A172 (cell line): ENCODE measurements at regions not wholly inside any gene's neighbourhood (a gene's known extent, or its start where the extent isn't known, plus 50 kb on each side); places are given as distances from the start of the nearest gene placed in this dataset.
"Not testable (repeated sequence)": the region's sequence is repeated elsewhere in the genome, so short reads cannot be mapped to it uniquely, and the experiment has no call there.

Experiments
- DNase-seq: peaks from one replicate; pipeline ENCODE4 v3.0.0-alpha.2; 2015; ENCODE audit warnings: low spot score

DNA sequence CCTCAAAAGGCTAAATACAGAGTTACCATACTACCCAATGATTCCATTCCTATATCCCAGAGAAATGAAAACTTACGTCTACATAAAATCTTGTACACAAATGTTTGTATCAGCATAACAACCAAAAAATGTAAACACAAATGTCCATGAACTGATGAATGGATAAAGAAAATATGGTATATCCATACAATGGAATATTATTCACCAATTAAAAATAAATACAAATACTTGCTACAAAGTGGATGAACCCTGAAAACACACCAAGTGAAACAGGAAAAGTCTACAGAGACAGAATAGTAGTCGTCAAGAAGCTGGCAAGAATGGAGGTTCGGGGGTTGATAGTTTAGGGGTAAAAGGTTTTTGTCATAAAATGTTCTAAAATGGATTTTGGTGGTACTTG lies 54.0 kb upstream of the ANKRD28 start:
- DNase-seq: no peak

DNA sequence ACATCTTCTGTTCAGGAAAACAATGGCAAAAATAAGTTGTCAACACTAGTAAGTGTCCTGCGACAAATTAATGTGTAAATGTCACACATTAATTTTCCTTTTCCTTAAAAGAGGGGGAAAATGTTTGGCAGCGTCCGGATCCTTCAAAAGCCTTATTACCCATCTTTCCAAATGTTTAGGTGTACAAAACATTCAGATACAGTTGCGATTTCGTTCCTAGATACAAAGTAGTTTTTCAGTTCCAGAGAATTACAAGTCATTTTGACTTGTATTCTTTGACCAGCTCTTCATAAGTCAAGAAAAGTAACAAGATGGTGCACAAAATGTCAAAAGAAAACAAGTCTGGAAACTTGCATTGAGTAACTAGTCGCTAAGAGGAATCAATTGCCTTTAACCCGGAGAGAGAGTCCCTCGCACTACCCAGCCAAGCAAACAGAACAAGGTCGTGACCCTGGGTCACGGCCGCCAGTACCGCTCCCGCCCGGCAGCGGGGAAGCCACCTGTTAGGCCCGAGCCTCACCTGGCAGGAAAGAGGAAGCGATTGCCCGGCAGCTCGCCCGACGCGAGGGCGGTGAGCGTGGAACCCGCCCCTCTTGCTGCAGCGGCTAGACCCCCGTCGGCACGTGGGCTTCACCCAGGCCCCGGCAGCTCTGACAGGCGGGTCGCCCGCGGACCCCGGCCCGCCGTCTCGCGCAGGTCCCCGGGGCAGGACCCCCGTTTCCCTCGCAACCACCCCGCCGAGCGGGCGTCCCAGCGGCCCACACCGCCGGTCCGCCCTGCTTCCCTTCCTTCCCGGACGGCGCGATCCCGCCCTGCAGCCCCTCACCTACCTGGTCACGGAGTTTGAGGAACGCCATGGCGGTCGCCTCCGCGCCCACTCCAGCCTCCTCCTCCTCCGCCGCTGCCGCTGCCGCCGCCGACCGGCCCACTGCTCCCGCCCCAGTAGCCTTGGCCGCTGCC lies 61.0 kb upstream of the ANKRD28 start:
- peak; percentile 10 for DNase-seq

DNA sequence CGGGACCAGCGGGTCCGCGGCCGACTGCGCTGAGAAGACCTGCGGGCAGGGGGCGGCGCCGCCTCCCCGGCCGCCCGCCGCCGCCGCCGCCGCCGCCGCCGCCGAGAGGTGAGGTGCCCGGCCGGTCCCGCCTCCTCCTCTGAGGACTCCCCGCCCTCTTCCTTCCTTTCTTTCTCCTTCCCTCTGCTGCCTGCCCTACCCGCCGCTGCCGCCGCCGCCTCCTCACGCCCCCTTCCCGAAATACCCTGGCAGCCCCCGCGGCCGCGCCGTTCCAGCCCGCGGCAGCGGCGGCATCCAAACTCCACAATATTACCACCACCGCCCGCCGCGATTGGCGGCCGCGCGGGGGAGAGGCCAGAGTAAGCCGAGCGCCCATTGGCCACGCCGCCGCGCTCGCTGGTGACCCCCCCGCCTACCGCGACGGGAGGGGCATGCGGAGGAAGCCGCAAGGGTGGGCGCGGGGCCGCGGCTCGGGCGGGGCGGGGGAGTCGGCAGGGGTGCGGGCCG lies 61.8 kb upstream of the ANKRD28 start:
- DNase-seq: peak; percentile 73

DNA sequence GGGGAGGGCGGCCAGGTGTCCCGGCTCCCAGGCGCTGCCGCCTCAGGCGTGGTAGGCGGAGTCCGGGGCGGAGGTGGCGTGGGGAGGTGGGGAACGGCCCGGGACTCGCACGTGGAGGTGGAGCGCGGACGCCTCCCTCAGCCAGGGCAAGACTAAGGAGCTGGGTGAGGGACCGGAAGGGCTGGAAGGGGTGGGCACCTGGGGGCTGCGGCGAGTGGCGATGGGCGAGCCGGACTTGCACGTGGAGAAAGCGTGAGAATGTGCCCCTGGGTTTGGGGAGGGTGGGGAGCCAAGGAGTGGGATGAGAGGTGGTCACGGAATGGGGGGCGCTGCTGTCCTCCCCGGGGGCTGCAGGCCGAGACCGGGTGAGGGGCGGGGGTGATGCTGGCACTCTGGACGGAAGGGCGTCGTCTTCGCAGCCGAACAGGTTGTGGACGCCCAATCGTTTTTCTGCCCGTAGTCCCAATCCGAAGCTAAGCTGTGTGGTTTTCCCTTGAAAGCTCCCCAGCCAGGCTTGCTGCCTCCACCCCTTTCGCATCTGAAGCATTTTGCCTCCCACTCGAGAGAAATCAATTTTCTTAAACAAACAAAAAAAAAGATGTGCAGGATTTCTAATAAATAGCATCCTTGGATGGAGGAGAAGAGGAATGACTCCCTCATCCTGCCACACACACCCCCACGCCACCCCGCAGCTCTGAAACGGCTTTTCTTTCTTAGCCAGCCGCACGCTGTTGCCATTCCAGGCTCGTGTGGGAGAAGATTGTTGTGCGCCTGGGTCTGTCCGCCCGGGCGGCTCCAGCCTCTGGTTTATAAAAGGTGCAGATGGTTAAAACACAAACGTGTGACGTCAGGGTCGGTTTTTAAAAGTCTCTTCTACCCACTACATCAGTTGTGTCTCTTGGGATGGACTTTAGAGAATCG lies 62.5 kb upstream of the ANKRD28 start:
- DNase-seq: peak; percentile 57

DNA sequence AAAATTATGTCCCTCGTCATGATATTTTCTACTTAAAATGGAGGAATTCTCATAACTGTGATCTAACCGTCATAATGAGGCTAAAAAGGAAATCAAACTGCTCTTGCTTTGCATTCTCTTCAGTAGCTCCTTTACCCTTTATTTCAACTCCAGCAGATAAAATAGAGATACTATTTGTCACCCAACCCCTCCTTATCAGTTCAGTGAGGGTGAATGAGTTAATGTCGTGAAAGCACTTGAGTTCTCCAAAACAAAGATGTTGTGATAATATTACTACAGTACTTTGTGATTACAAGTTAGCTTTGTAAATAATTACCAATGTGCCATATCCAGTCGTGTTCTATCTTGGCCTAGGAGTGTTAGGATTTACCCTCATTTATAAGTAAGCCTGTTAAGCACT lies 63.4 kb upstream of the ANKRD28 start:
- no peak for DNase-seq

DNA sequence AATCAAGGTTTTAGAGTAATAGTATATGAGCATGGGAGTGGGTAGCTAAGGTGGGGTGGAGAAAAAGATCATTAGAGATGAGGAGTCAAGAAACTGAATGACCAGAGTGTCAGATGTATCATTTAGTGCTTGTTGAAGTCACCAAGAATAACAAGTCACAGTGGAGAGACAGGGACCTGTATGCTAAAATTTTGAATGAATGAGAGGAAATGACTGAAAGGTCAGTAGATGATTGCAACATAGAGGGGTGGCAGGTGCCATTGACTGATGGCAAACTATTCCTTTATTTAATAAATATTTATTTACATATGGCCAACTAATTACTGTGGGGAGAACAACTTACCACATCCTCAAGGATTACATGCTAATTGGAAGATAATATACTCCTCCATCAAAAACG lies 75.0 kb upstream of the ANKRD28 start:
- no peak for DNase-seq

DNA sequence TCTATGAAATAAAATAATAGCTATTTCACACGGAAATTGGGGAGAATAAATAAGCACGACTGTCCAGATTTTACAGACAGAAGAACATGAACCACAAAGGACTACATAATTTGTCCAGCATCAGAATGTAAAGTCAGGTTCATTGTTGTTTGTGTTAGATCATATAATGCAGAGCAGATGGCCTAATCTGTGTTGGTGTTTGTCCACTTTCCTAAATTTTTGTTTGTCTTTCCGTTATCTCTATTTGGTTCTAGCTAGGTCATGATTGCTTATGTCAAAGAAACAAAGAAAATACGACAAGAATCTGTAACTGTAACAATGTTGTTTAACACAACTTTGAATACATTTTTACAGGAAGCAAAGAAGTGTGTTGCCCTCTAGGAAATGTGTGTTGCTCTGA lies 75.6 kb upstream of the ANKRD28 start:
- DNase-seq: no peak

DNA sequence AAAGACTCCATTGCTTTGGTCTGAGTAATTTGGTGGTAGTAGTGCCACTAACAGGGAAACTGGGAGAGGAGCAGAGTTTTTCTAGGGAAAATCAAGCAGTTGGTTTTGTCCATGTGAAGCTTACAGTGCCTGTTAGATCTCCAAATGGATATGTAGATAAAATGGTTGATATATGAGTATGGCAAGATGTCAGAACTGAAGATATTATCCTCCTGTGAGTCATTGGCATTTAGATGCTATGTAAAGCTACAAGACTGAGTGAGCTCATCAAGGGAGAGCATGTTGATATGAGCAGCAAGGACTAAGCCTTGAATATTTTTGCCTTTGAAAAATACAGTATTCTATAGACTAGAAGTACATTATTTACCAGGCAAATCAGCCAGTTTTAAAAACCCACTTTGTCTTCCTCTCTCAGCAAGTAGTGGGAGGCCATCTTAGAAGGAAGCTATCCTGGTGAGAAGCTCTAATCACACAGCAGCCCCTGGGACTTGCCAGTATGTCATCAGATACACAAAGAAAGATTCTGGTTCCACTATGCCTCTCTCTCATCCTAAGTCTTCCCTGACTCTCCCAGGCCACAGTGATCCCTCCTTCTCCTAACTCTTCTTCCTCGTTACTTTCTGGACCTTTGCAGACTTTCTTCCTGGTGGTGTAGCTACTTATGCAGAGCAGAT lies 77.4 kb upstream of the ANKRD28 start:
- peak; percentile 46 for DNase-seq

DNA sequence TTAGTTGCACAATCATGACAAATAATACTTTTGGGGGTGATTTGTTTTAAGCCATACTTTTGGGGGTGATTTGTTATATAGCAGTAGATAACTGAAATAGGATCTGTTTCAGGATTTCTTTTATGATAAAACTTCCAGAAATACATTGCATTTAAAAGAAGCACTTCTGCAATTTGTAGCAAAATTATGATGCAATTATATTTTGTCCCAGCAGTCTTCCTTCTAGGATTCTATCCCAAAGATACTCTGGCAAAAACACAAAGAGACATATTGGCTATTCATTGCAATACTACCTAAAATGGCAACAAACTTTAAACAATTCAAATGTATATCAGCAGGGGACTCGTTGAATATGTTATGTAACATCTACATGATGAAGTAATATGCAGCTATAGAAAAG lies 78.9 kb upstream of the ANKRD28 start:
- no peak for DNase-seq

DNA sequence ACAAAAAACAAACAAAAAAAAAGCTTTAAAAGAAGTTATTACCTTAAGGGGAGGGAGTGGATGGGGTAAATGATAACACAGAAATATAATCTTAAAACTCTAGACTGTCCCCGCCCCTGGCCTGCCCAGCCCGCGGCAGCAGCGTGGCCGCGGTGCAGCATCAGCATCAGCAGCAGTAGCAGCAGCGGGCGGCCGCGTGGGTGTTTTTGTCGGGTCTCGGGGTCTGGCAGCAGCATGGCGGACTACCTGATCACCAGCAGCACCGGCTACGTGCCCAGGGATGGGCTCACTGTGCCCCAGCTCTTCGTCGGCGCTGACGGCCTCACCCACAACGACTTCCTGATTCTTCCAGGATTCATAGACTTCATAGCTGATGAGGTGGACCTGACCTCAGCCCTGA lies 80.0 kb upstream of the ANKRD28 start:
- DNase-seq: no peak

DNA sequence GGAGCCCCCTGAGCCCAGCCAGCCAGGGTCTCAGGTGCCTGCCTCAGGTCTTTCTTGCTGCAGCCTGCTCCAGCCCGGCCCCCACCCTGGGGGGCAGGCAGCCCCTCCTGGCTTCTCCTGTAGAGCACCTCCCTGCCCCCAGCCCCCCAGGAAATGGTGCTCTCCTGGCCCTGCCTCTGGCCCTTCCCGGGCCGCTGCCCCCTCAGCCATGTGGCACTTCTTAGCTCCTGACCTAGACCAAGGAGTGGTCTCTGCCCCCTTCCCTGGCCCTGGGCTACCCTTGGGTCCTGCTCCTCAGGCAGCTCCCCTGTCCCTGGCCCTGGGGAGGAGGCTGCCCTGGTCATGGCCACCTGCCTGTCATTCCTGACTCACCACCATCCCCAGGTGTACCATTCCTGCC lies 82.0 kb upstream of the ANKRD28 start:
- DNase-seq: not testable (repeated sequence)

DNA sequence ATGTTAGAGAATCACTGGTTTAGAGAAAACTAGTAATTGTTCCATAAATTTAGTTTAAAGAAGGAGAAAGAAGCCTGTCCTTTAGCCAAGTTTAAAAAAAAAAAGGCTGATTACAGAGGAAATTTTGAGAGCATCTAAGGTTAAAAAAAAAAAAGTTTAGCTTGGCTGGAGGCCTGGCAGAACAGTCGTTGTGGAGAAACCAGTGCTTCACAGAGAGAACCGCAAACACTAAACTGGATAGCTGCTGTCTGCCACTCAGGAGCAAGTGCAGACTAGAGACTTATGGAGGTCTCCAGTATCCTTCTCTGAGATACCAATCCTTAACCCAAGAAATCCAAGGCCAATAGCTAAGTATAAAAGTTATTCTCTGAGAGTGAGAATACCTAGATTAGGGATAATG lies 84.8 kb upstream of the ANKRD28 start:
- no peak for DNase-seq

DNA sequence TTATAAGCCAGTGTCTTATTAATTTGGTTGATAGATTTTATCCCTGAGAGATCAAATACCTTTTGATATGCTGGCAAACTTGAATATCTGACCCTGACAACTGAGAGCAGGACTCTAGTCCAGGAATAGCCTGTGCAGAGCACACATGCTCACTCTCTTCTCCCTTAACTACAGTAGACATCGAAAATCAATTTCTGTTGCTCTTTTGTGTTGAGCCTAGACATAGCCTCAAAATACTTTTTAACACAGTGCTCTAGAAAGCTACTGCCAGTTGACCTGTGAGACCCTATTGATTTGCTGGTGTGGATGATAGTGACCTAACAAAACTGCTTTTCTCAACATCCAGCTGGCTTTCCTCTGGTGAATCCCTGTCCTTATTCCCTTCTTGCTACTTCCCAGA lies 86.4 kb upstream of the ANKRD28 start:
- DNase-seq: no peak

DNA sequence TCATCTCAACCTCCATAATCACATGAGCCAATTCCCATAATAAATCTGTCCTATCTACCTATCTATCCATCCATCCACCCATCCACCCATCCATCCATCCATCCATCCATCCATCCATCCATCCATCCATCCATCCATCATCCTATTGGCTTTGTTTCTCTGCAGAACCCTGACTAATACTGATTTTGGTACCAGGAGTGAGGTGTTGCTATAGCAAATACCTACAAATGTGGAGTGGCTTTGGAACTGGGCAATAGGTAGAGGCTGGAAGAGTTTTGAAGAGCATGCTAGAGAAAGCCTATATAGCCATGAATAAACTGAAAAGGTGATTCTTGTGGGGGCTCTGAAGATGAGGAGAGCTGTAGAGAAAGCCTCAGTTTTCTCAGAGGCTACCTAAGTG lies 88.7 kb upstream of the ANKRD28 start:
- no peak for DNase-seq

DNA sequence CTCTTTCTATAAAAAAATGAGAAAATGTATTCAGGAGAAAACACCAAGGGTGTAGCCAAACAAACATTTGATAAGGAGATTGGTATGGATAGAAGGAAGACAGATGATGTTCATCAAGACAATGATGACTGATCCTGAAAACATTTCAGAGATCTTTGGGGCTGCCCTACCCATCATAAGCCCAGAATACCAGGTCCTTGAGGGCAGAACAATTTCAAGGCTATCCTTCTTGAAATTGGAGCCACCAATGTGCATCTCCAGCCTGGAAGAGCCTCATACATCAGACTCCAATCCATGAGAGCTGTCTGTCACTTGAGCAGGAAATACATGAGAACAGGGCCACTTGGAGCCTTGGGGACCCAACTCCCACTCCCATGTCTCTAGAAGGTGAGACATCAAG lies 89.5 kb upstream of the ANKRD28 start:
- DNase-seq: no peak

DNA sequence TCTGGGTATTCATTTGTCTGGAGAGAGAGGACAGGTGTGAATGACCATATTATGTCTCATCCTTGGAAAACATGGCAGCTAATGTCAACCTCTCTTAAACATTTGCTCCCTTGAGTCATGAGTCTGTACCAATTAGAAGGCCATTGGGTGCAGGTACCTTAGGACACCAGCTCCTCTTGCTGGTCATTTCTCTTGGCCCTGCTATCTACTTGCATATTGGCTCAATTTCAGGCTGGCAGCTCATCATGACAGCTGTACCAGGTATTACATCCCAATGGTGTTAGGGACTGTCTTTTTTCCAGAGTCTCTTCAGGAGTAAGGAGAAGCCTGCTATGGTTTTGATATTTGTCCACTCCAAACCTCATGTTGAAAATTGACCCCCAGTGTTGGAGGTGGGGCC lies 92.2 kb upstream of the ANKRD28 start:
- no peak for DNase-seq

DNA sequence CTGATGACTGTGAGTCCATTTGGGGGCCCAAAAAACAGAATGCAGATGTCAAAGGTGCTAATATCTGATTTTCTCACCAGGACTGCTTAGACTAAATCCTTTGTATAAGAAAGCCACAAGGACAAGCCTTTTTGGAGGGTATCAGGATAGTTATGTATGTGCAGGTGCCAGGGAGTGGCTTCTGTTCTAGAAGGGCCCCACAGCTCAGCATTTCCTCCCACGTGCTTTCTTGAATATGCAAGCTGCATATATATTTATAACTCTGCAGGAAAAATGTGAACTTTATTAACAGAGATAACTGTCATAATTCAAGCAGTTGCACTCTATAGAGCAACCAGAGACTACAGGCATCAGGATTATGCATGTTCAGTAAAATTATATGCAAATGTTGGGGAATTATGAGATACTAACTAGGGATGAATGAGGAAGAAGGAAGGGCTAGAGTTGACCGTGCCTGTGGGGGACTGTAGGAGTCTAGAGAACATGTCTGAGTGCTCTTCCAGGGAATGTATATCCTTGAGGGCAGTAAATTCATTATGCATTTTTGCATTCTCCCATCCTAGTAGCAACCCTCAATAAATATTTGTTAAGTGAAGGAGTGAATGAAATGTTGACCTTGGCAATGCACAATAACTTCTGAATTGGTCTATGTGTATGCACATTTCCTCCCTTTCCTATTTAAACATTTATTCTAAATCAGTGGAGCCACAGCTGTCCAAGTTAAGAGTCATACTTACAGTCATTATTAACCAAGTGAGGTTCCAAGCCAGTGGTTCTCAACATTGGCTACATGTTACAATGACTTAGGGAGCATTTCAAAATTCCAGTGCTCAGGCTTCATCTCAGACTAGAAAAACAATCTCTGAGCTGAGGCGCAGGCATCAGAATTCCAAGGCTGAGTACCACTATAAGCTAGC lies 94.8 kb upstream of the ANKRD28 start:
- no peak for DNase-seq

DNA sequence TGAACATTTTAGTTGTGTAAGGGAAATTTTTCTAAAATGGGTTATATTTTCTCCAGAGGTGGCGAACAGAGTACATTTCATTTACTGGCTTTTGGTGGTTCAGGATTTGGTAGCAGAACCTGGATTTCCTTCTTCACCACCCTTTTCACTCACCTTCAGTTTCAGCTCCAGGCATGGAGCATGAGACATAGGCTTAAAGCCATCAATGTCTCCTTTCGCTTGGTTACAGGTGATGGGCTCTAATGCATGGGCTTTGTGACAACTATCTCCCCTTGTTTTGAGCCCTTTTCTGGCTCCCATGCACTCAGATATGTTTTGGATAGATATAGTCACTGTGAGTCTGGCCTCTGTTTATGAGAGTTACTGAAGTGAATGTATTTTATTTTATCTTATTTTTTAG lies 96.6 kb upstream of the ANKRD28 start:
- no peak for DNase-seq

DNA sequence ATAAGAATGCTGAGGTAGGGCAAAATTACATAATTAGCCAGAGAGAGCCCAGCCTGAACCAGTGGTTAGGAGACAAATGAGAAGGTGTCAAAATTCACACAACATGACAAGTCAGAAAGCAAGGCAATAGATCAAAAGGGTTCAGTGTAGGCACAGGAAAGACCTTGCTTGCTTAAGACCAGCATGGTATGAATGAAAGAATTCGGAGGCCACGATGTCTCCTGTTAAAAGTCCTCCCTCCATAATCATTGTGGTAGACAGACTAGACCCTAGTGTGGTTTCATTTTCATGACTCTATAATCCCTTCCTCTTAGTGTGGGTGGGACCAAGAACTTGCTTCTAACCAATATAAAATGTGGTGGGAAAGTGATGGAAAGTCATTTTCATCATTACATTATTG lies 98.7 kb upstream of the ANKRD28 start:
- no peak for DNase-seq

DNA sequence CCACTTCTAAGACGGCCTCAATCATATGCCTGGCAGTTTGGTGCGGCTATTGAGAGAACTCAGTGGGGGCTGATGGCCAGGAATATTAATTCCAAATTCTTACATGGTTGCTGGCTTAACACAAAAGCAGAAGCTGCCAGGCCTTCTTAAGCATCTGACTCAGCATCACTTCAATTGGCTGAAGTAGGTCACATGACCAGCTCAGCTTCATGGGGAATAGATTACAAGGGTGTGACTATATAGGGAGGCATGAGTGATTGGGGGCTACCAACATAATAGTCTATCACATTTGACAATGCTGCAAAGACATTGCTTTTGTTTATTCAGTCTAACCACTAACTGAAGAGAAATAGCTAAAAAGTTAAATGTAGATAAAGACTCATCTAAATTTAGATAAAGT lies 101.6 kb upstream of the ANKRD28 start:
- DNase-seq: peak; percentile 74

DNA sequence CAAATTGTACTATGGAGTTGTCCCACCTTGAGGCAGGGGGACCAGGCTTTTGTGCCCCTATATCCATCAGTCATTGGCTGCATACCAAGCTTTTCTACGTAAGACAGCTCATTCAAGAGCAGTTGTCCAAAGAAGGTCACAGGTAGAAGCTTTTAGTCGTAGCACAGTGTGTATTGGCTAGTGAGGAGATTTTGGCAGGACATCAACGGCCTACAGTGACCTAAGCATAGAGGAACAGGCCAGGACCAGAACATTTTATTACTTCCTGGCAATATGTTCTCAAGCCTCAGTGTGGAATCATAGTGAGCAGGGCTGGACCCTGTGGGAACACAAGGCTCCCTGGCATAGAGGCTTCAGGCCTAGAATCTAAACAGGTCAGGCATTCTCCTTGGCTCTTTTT lies 105.4 kb upstream of the ANKRD28 start:
- peak; percentile 14 for DNase-seq
